Iris pigment epithelial cell (primary cell): ENCODE measurements at regions not wholly inside any gene's neighbourhood (a gene's known extent, or its start where the extent isn't known, plus 50 kb on each side); places are given as distances from the start of the nearest gene placed in this dataset.
A peak's percentile ranks its signal among the peaks of the same experiment; 100 is the strongest.
"Not testable (repeated sequence)": the region's sequence is repeated elsewhere in the genome, so short reads cannot be mapped to it uniquely, and the experiment has no call there.

Experiments used
- DNase-seq: peaks from one replicate; pipeline ENCODE4 v3.0.0-alpha.2; 2011; ENCODE audit warnings: low read depth

- peak; percentile 77 for DNase-seq
Observed at GRCh38 chr4:71209161-71209560, 129.7 kb upstream of the SLC4A4 start.

- no peak for DNase-seq
Observed at GRCh38 chr4:71210823-71211222, 128.0 kb upstream of the SLC4A4 start.

- no peak for DNase-seq
Observed at GRCh38 chr4:71211748-71212147, 127.1 kb upstream of the SLC4A4 start.

GRCh38 chr4:71212216-71212615 is 126.6 kb upstream of the SLC4A4 start:
- no peak for DNase-seq

GRCh38 chr4:71214578-71214977 is 124.2 kb upstream of the SLC4A4 start:
- DNase-seq: no peak

GRCh38 chr4:71216316-71216959 is 122.4 kb upstream of the SLC4A4 start:
- DNase-seq: no peak

GRCh38 chr4:71217688-71218087 is 121.1 kb upstream of the SLC4A4 start:
- no peak for DNase-seq

- DNase-seq: not testable (repeated sequence)
Observed at GRCh38 chr4:71220848-71221247, 118.0 kb upstream of the SLC4A4 start.

- no peak for DNase-seq
Observed at GRCh38 chr4:71221510-71222466, 117.0 kb upstream of the SLC4A4 start.

- no peak for DNase-seq
Observed at GRCh38 chr4:71222661-71223060, 116.2 kb upstream of the SLC4A4 start.

GRCh38 chr4:71229477-71230270 is 109.1 kb upstream of the SLC4A4 start:
- DNase-seq: peak; percentile 49

- no peak for DNase-seq
Observed at GRCh38 chr4:71230271-71231128, 108.3 kb upstream of the SLC4A4 start.

- DNase-seq: no peak
Observed at GRCh38 chr4:71231129-71232055, 107.4 kb upstream of the SLC4A4 start.

- no peak for DNase-seq
Observed at GRCh38 chr4:71232056-71232430, 106.8 kb upstream of the SLC4A4 start.

GRCh38 chr4:71232846-71233245 is 106.0 kb upstream of the SLC4A4 start:
- no peak for DNase-seq

- DNase-seq: no peak
Observed at GRCh38 chr4:71235311-71236201, 103.3 kb upstream of the SLC4A4 start.

- no peak for DNase-seq
Observed at GRCh38 chr4:71236226-71236625, 102.6 kb upstream of the SLC4A4 start.

- no peak for DNase-seq
Observed at GRCh38 chr4:71237641-71238040, 101.2 kb upstream of the SLC4A4 start.

- DNase-seq: peak; percentile 21
Observed at GRCh38 chr4:71239365-71239764, 99.5 kb upstream of the SLC4A4 start.
